HepG2 (cell line): ENCODE measurements at regions not wholly inside any gene's neighbourhood (a gene's known extent, or its start where the extent isn't known, plus 50 kb on each side); places are given as distances from the start of the nearest gene placed in this dataset.

Source experiments
- AGO1 ChIP-seq: fragments of 200-400 bp; formaldehyde crosslinking; IDR thresholded peaks from 2 replicates; pipeline ENCODE4 v1.6.1; 2017; ENCODE audit warnings: mild to moderate bottlenecking, low read depth, low read length, moderate library complexity; ENCODE audit not compliant: poor library complexity, severe bottlenecking
- BRCA1 ChIP-seq: sonication (generic); formaldehyde crosslinking; IDR thresholded peaks from 2 replicates; pipeline ENCODE4 v1.4.0; 2020; ENCODE audit warnings: missing genetic modification reagents
- CCDC6 ChIP-seq: sonication (generic); formaldehyde crosslinking; IDR thresholded peaks from 2 replicates; pipeline ENCODE4 v1.8.1; 2022; ENCODE audit warnings: mild to moderate bottlenecking, missing genetic modification reagents, moderate library complexity
- HOXA9 ChIP-seq: sonication (generic); formaldehyde crosslinking; IDR thresholded peaks from 2 replicates; pipeline ENCODE4 v1.8.1; 2022; ENCODE audit warnings: missing genetic modification reagents, mild to moderate bottlenecking, moderate library complexity, borderline replicate concordance
- RNF2 ChIP-seq: fragments of 450-650 bp; conservative IDR thresholded peaks from 2 replicates; pipeline ENCODE4 v1.6.1; 2016; ENCODE audit warnings: low read depth
- TF ChIP-seq, protein P1 (sequence below): sonication (generic); formaldehyde crosslinking; conservative IDR thresholded peaks from 2 replicates; pipeline ENCODE4 v1.8.0; 2022; ENCODE audit warnings: missing genetic modification reagents
- TF ChIP-seq, protein P2 (sequence below): sonication (generic); formaldehyde crosslinking; IDR thresholded peaks from 2 replicates; pipeline ENCODE4 v1.5.0; 2020; ENCODE audit warnings: mild to moderate bottlenecking, missing genetic modification reagents, borderline replicate concordance
- TF ChIP-seq, protein P3 (sequence below): sonication (generic); formaldehyde crosslinking; IDR thresholded peaks from 2 replicates; pipeline ENCODE4 v1.9.0; 2021; ENCODE audit warnings: missing genetic modification reagents, mild to moderate bottlenecking, borderline replicate concordance
- TF ChIP-seq, protein P4 (sequence below): sonication (generic); formaldehyde crosslinking; IDR thresholded peaks from 2 replicates; pipeline ENCODE4 v1.4.0; 2020; ENCODE audit warnings: missing genetic modification reagents

DNA sequence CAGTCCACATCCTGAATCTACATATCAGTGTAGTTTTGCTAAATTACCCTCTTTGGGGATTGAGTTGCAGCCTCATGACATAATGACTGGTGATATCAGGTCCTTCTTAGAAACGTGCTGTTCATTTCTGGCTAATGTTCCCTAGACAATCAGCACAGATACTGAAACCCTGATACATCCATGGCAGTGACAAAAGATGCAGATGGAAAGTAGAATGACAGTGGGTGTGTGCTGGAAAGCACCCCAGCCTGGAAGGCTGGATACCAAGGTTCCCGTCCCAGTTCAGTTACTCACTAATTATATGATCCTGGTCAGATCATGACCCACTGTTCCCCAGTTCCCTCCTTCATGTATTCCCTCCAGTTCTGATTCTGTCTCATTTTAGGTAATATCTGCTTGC lies 198.2 kb upstream of the FGGY start (continued):
- TF ChIP-seq, protein P1, sequence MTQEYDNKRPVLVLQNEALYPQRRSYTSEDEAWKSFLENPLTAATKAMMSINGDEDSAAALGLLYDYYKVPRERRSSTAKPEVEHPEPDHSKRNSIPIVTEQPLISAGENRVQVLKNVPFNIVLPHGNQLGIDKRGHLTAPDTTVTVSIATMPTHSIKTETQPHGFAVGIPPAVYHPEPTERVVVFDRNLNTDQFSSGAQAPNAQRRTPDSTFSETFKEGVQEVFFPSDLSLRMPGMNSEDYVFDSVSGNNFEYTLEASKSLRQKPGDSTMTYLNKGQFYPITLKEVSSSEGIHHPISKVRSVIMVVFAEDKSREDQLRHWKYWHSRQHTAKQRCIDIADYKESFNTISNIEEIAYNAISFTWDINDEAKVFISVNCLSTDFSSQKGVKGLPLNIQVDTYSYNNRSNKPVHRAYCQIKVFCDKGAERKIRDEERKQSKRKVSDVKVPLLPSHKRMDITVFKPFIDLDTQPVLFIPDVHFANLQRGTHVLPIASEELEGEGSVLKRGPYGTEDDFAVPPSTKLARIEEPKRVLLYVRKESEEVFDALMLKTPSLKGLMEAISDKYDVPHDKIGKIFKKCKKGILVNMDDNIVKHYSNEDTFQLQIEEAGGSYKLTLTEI, result no peak
- no peak for TF ChIP-seq BRCA1 (CRISPR knock-in tag)
- TF ChIP-seq, protein P2, sequence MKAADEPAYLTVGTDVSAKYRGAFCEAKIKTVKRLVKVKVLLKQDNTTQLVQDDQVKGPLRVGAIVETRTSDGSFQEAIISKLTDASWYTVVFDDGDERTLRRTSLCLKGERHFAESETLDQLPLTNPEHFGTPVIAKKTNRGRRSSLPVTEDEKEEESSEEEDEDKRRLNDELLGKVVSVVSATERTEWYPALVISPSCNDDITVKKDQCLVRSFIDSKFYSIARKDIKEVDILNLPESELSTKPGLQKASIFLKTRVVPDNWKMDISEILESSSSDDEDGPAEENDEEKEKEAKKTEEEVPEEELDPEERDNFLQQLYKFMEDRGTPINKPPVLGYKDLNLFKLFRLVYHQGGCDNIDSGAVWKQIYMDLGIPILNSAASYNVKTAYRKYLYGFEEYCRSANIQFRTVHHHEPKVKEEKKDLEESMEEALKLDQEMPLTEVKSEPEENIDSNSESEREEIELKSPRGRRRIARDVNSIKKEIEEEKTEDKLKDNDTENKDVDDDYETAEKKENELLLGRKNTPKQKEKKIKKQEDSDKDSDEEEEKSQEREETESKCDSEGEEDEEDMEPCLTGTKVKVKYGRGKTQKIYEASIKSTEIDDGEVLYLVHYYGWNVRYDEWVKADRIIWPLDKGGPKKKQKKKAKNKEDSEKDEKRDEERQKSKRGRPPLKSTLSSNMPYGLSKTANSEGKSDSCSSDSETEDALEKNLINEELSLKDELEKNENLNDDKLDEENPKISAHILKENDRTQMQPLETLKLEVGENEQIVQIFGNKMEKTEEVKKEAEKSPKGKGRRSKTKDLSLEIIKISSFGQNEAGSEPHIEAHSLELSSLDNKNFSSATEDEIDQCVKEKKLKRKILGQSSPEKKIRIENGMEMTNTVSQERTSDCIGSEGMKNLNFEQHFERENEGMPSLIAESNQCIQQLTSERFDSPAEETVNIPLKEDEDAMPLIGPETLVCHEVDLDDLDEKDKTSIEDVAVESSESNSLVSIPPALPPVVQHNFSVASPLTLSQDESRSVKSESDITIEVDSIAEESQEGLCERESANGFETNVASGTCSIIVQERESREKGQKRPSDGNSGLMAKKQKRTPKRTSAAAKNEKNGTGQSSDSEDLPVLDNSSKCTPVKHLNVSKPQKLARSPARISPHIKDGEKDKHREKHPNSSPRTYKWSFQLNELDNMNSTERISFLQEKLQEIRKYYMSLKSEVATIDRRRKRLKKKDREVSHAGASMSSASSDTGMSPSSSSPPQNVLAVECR (CRISPR knock-in tag), result no peak
- TF ChIP-seq HOXA9, result no peak
- TF ChIP-seq, protein P3, sequence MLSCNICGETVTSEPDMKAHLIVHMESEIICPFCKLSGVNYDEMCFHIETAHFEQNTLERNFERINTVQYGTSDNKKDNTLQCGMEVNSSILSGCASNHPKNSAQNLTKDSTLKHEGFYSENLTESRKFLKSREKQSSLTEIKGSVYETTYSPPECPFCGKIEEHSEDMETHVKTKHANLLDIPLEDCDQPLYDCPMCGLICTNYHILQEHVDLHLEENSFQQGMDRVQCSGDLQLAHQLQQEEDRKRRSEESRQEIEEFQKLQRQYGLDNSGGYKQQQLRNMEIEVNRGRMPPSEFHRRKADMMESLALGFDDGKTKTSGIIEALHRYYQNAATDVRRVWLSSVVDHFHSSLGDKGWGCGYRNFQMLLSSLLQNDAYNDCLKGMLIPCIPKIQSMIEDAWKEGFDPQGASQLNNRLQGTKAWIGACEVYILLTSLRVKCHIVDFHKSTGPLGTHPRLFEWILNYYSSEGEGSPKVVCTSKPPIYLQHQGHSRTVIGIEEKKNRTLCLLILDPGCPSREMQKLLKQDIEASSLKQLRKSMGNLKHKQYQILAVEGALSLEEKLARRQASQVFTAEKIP (CRISPR knock-in tag), result no peak
- TF ChIP-seq, protein P4, sequence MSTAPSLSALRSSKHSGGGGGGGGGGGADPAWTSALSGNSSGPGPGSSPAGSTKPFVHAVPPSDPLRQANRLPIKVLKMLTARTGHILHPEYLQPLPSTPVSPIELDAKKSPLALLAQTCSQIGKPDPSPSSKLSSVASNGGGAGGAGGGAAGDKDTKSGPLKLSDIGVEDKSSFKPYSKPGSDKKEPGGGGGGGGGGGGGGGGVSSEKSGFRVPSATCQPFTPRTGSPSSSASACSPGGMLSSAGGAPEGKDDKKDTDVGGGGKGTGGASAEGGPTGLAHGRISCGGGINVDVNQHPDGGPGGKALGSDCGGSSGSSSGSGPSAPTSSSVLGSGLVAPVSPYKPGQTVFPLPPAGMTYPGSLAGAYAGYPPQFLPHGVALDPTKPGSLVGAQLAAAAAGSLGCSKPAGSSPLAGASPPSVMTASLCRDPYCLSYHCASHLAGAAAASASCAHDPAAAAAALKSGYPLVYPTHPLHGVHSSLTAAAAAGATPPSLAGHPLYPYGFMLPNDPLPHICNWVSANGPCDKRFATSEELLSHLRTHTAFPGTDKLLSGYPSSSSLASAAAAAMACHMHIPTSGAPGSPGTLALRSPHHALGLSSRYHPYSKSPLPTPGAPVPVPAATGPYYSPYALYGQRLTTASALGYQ (CRISPR knock-in tag), result no peak
- TF ChIP-seq CCDC6 (CRISPR knock-in tag), result no peak
- TF ChIP-seq RNF2, result no peak
- TF ChIP-seq AGO1, result no peak
